ENCODE measurements at regions not wholly inside any gene's neighbourhood (a gene's known extent, or its start where the extent isn't known, plus 50 kb on each side); places are given as distances from the start of the nearest gene placed in this dataset.

DNA sequence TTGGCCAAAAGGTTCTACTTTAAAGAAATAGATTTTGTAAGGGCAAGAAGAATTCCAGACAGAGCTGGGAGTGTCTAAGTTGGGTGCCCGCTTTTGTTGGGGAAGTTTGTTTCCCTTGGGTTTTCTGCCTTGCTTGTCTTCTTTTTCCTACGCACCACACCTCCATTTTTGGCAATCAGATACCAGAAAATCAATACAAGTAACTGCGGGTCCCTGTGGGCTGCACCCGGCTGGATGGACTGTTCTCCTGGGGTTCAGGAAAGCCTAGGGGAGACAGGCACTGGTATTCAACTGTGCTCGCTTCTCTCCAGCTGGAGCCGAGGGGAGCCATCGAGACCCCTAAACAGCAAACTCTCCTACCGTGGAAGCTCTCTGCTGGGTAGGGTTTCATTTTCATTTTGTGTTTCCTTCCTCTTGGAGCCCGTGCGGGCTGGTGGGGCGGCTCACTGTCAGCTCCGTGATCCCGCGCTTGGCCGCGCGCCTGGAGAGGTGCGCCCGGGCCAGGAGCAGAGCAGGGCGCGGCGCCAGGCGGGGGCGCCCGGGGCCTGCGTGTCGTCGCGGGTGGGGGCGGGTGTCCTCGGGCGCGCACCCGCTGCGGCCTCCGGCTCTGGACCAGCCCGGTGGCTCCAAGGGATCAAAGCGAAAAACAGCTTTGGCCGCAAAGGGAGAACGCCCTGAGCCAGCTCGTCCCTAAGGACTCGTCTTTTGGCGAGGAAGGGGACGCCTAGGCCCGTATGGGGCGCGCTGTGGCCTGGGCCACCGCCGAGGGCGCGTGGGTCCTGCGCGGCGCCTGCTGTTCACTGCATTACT lies 347.2 kb downstream of the ZNF536 start:
- in situ Hi-C loops (cut with MboI; ENCODE audit: low pct_unique_long_range_greater_than_20kb, low sequenced_read_pairs, unreplicated experiment) = no loop called here
- TF ChIP-seq, protein P1, sequence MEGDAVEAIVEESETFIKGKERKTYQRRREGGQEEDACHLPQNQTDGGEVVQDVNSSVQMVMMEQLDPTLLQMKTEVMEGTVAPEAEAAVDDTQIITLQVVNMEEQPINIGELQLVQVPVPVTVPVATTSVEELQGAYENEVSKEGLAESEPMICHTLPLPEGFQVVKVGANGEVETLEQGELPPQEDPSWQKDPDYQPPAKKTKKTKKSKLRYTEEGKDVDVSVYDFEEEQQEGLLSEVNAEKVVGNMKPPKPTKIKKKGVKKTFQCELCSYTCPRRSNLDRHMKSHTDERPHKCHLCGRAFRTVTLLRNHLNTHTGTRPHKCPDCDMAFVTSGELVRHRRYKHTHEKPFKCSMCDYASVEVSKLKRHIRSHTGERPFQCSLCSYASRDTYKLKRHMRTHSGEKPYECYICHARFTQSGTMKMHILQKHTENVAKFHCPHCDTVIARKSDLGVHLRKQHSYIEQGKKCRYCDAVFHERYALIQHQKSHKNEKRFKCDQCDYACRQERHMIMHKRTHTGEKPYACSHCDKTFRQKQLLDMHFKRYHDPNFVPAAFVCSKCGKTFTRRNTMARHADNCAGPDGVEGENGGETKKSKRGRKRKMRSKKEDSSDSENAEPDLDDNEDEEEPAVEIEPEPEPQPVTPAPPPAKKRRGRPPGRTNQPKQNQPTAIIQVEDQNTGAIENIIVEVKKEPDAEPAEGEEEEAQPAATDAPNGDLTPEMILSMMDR (IDR thresholded peaks at IDR 0.05; ENCODE audit: extremely low read depth, insufficient read depth, missing control alignments) = no peak
- peak; percentile 45 for DNase-seq (ENCODE audit: low spot score)

GRCh38 chr19:30718707-30719106 lies 346.5 kb downstream of the ZNF536 start:
- DNase-seq (ENCODE audit: low spot score) = no peak
- TF ChIP-seq, protein P1 (IDR thresholded peaks at IDR 0.05; ENCODE audit: extremely low read depth, insufficient read depth, missing control alignments) = no peak
- in situ Hi-C loops (cut with MboI; ENCODE audit: low pct_unique_long_range_greater_than_20kb, low sequenced_read_pairs, unreplicated experiment) = no loop called here

GRCh38 chr19:30718014-30718413 lies 345.8 kb downstream of the ZNF536 start:
- no peak for DNase-seq (ENCODE audit: low spot score)
- TF ChIP-seq, protein P1 (IDR thresholded peaks at IDR 0.05; ENCODE audit: extremely low read depth, insufficient read depth, missing control alignments) = no peak
- in situ Hi-C loops (cut with MboI; ENCODE audit: low pct_unique_long_range_greater_than_20kb, low sequenced_read_pairs, unreplicated experiment) = no loop called here

DNA sequence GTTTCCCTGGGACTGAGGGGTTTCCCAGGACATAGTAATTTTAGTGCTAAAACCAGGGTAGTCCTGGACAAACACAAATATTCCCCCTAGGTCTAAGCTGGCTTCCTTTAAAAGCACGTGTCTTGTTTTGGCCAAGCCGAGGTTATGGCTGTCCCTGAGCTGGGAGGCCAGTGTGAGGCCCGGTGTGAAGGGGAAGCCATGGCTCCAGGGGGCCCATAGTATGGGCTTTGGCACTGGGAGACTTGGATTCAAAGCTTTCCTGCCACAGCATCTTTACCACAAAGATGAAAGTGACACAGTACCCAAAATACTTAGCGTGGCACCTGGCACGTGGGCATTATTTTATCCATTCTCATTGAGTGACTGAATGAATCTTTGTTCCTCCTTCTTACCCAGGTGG lies 345.2 kb downstream of the ZNF536 start:
- in situ Hi-C loops (cut with MboI; ENCODE audit: low pct_unique_long_range_greater_than_20kb, low sequenced_read_pairs, unreplicated experiment) = no loop called here

DNA sequence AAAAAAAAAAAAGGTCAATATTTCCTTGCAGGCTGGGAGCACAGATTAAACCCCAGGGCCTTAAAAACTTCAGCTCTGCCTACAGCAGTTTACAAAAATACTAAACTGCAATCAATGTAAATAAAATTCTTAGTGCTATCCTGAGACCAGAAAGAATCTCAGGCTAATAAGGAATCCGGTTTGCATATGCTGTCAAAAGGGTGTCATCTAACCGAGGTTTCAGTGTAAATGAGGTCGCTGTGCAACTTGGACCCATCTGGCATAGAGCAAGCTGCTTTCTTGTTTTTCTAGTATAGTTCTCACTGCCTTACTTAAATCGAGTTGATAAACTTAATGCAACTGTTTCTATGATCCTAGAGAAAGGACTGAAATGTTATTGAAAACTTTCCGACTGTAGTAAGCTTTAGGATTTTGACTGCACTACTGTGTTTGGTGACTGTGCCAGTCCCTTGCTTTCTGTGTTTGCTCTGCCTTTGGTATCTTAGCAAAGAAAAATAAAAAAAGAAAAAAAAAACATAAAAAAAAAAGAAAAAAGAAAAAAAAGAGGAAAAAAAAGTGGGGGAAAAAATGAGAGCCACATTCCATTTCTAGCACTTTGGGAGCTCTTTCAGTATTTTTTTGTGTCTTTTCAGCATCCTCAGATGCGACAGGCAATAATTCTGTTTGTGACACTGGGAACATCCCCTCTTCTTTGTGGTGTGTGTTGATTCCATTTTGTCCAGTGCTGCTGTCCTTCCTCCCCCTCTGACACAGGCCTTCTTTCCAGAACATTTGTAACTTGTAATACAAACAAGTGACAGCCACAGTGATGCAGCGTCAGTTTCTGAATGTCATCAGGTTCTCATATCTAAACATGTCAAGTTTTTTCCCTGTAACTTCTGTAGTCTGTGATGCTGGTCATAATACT lies 340.5 kb downstream of the ZNF536 start:
- no peak for DNase-seq (ENCODE audit: low spot score)
- in situ Hi-C loops (cut with MboI; ENCODE audit: low pct_unique_long_range_greater_than_20kb, low sequenced_read_pairs, unreplicated experiment) = no loop called here
- TF ChIP-seq, protein P1 (IDR thresholded peaks at IDR 0.05; ENCODE audit: extremely low read depth, insufficient read depth, missing control alignments) = no peak

More for the DNA sequence above, 345.2 kb downstream of the ZNF536 start:
- TF ChIP-seq, protein P1 (IDR thresholded peaks at IDR 0.05; ENCODE audit: extremely low read depth, insufficient read depth, missing control alignments) = no peak
- no peak for DNase-seq (ENCODE audit: low spot score)

DNA sequence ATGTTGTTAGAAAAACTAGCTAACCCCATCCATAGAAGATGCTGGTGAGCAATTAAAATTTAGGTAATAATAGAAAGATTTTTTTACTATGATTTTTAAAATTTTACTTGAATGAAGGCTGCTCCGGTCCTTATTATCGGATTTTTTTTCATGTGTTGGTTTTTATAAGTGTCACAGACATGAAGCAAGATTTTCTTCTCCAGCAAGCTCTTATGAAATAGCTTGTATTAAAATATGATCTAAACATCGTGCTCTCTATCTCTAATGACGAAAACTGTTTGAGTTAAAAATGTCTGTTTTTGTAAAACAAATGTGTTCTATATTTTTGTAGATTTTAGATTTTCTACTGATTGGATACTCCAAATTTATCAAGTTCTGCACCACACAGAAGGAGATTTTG lies 339.6 kb downstream of the ZNF536 start:
- in situ Hi-C loops (cut with MboI; ENCODE audit: low pct_unique_long_range_greater_than_20kb, low sequenced_read_pairs, unreplicated experiment) = no loop called here
- TF ChIP-seq, protein P1 (IDR thresholded peaks at IDR 0.05; ENCODE audit: extremely low read depth, insufficient read depth, missing control alignments) = no peak
- DNase-seq (ENCODE audit: low spot score) = no peak
